Prostate gland (tissue), 2 donors: ENCODE measurements at regions not wholly inside any gene's neighbourhood (a gene's known extent, or its start where the extent isn't known, plus 50 kb on each side); places are given as distances from the start of the nearest gene placed in this dataset.
A peak's percentile ranks its signal among the peaks of the same experiment; 100 is the strongest.

Experiments
- DNase-seq: peaks from one replicate; pipeline ENCODE4 v3.0.0-alpha.2; 2019; ENCODE audit warnings: low spot score
- H3K27ac ChIP-seq, 2 donors: fragments of 200-600 bp; sonication (generic); 2 replicates each; pipeline ENCODE4 v1.5.1; 2017 to 2019
- H3K27me3 ChIP-seq: fragments of 200-600 bp; sonication (generic); replicated peaks from 2 replicates; pipeline ENCODE4 v1.5.1; 2019; ENCODE audit not compliant: insufficient read depth
- H3K36me3 ChIP-seq, 2 donors: fragments of 200-600 bp; sonication (generic); 1 replicate in 1 of 2; 2 replicates in 1 of 2; pipeline versions ENCODE4 v1.5.1 to v1.8.1; 2017 to 2019
- H3K4me1 ChIP-seq: fragments of 200-600 bp; sonication (generic); replicated peaks from 2 replicates; pipeline ENCODE4 v1.5.1; 2019
- H3K4me3 ChIP-seq, 2 donors: fragments of 200-600 bp; sonication (generic); 2 replicates each; pipeline ENCODE4 v1.5.1; 2017 to 2019
- H3K9me3 ChIP-seq: fragments of 200-600 bp; sonication (generic); 2 replicates; pipeline ENCODE4 v1.5.1; 2017
- CTCF ChIP-seq, 4 experiments: fragments of 200-600 bp in 2 of 4; fragments of 450-650 bp in 2 of 4; sonication (generic) in 2 of 4; IDR thresholded peaks; 1 replicate in 3 of 4; 2 replicates in 1 of 4; pipeline ENCODE4 v1.5.1; 2016 to 2019; ENCODE audit warnings: antibody characterized with exemption in 4 of 4, mild to moderate bottlenecking in 2 of 4, moderate library complexity in 2 of 4
- POLR2A ChIP-seq: fragments of 450-650 bp; IDR thresholded peaks from one replicate; pipeline ENCODE4 v1.6.1; 2016; ENCODE audit warnings: antibody characterized with exemption, mild to moderate bottlenecking
- POLR2AphosphoS5 ChIP-seq: sonication (generic); formaldehyde crosslinking; IDR thresholded peaks from one replicate; pipeline ENCODE4 v1.6.1; 2017; ENCODE audit warnings: antibody characterized with exemption
- WGBS: methylation state at CpG from one replicate; pipeline ENCODE4 v1.1.5; 2018; 5-methylcytosine and 5-hydroxymethylcytosine counted together
- intact Hi-C: fragments of 100-400 bp; cut with DNase I; formaldehyde crosslinking; loops from one replicate; pipeline ENCODE4 v1.14.2; 2022

GRCh38 chr1:116825720-116826438 is 71.6 kb downstream of the CD2 start:
- peak; percentile 62 for DNase-seq
- 58% methylated on average over 10 of the region's 10 CpGs for WGBS
- H3K27ac ChIP-seq = no peak overlapping the region

GRCh38 chr1:116826818-116827606 is 72.8 kb downstream of the CD2 start:
- Histone ChIP-seq H3K4me3 (no peak overlapping the region), H3K9me3 (no peaks in the 10 kb centered on the region), H3K27ac (no peak overlapping the region), H3K36me3 (no peaks in the 10 kb centered on the region), H3K27me3 (no peaks in the 10 kb centered on the region), H3K4me1 (no peaks in the 10 kb centered on the region)
- DNase-seq = no peak
- TF ChIP-seq POLR2AphosphoS5 = no peak
- intact Hi-C loops = no loop called here
- 75% methylated on average over 9 of the region's 9 CpGs for WGBS

More at GRCh38 chr1:116825720-116826438, 71.6 kb downstream of the CD2 start:
- no peaks in the 10 kb centered on the region for H3K9me3 ChIP-seq
- intact Hi-C loops = no loop called here
- TF ChIP-seq POLR2A = no peak
- TF ChIP-seq CTCF (IDR thresholded peaks at IDR 0.05) = no peak
- TF ChIP-seq POLR2AphosphoS5 = peak; percentile 54
- H3K4me3 ChIP-seq = no peak overlapping the region
- H3K4me1 ChIP-seq = no peaks in the 10 kb centered on the region
- no peaks in the 10 kb centered on the region for H3K36me3 ChIP-seq
- no peaks in the 10 kb centered on the region for H3K27me3 ChIP-seq

- H3K9me3 ChIP-seq = no peaks in the 10 kb centered on the region
- no peaks in the 10 kb centered on the region for H3K36me3 ChIP-seq
- intact Hi-C loops = no loop called here
- H3K4me3 ChIP-seq = no peak overlapping the region
- TF ChIP-seq POLR2A (no peak), POLR2AphosphoS5 (no peak), CTCF (IDR thresholded peaks at IDR 0.05) (no peak)
- 93% methylated on average over 2 of the region's 2 CpGs for WGBS
- no peak for DNase-seq
- H3K4me1 ChIP-seq = no peaks in the 10 kb centered on the region
- H3K27me3 ChIP-seq = no peaks in the 10 kb centered on the region
- H3K27ac ChIP-seq = no peak overlapping the region
These were observed 73.4 kb downstream of the CD2 start for GRCh38 chr1:116827607-116828105.

- DNase-seq = no peak
- WGBS = 38% methylated on average over 6 of the region's 6 CpGs
- no peak overlapping the region for H3K27ac ChIP-seq
These were observed 77.3 kb upstream of the PTGFRN start for GRCh38 chr1:116832308-116832931.

More at GRCh38 chr1:116832308-116832931, 77.3 kb upstream of the PTGFRN start:
- Histone ChIP-seq H3K27me3 (no peaks in the 10 kb centered on the region), H3K36me3 (no peaks in the 10 kb centered on the region), H3K4me3 (no peak overlapping the region), H3K4me1 (no peaks in the 10 kb centered on the region), H3K9me3 (no peaks in the 10 kb centered on the region)
- intact Hi-C loops = no loop called here
- TF ChIP-seq POLR2AphosphoS5 (no peak), POLR2A (no peak), CTCF (IDR thresholded peaks at IDR 0.05) (no peak)
